ENCODE measurements at regions not wholly inside any gene's neighbourhood (a gene's known extent, or its start where the extent isn't known, plus 50 kb on each side); places are given as distances from the start of the nearest gene placed in this dataset.

- TF ChIP-seq CTCF (conservative IDR thresholded peaks at IDR 0.05) (no peak), ZFX (IDR thresholded peaks at IDR 0.05) (no peak)
- no peak overlapping the region for H3K27ac ChIP-seq
These were observed 481.8 kb upstream of the KCNMB2 start for GRCh38 chr3:178054471-178054870.

GRCh38 chr3:178055939-178056338, 480.3 kb upstream of the KCNMB2 start:
- H3K27ac ChIP-seq = no peak overlapping the region
- no peak for TF ChIP-seq ZFX (IDR thresholded peaks at IDR 0.05)
- no peak for TF ChIP-seq CTCF (conservative IDR thresholded peaks at IDR 0.05)

GRCh38 chr3:178056868-178057267, 479.4 kb upstream of the KCNMB2 start:
- no peak overlapping the region for H3K27ac ChIP-seq
- TF ChIP-seq ZFX (IDR thresholded peaks at IDR 0.05) = no peak
- TF ChIP-seq CTCF (conservative IDR thresholded peaks at IDR 0.05) = no peak

GRCh38 chr3:178058629-178059028, 477.6 kb upstream of the KCNMB2 start:
- TF ChIP-seq CTCF (conservative IDR thresholded peaks at IDR 0.05) (no peak), ZFX (IDR thresholded peaks at IDR 0.05) (no peak)
- H3K27ac ChIP-seq = no peak overlapping the region

GRCh38 chr3:178059119-178059518, 477.1 kb upstream of the KCNMB2 start:
- no peak overlapping the region for H3K27ac ChIP-seq
- TF ChIP-seq CTCF (conservative IDR thresholded peaks at IDR 0.05) (no peak), ZFX (IDR thresholded peaks at IDR 0.05) (no peak)

GRCh38 chr3:178059836-178060235, 476.4 kb upstream of the KCNMB2 start:
- no peak for TF ChIP-seq CTCF (conservative IDR thresholded peaks at IDR 0.05)
- TF ChIP-seq ZFX (IDR thresholded peaks at IDR 0.05) = no peak
- no peak overlapping the region for H3K27ac ChIP-seq

- TF ChIP-seq CTCF (conservative IDR thresholded peaks at IDR 0.05) (no peak), ZFX (IDR thresholded peaks at IDR 0.05) (no peak)
- no peak overlapping the region for H3K27ac ChIP-seq
These were observed 475.8 kb upstream of the KCNMB2 start for GRCh38 chr3:178060407-178060806.

Measured in C4-2B (cell line).